ENCODE measurements at regions not wholly inside any gene's neighbourhood (a gene's known extent, or its start where the extent isn't known, plus 50 kb on each side); places are given as distances from the start of the nearest gene placed in this dataset.
"Not testable (repeated sequence)": the region's sequence is repeated elsewhere in the genome, so short reads cannot be mapped to it uniquely, and the experiment has no call there.

GRCh38 chr17:70323269-70323668 lies 153.9 kb downstream of the KCNJ2 start:
- no peak for DNase-seq (ENCODE audit: low spot score)

GRCh38 chr17:70324031-70324430 lies 154.7 kb downstream of the KCNJ2 start:
- no peak for DNase-seq (ENCODE audit: low spot score)

GRCh38 chr17:70327279-70327678 lies 157.9 kb downstream of the KCNJ2 start:
- no peak for DNase-seq (ENCODE audit: low spot score)

- DNase-seq (ENCODE audit: low spot score) = no peak
Measured at GRCh38 chr17:70327723-70328122, 158.4 kb downstream of the KCNJ2 start.

- DNase-seq (ENCODE audit: low spot score) = no peak
Measured at GRCh38 chr17:70329721-70330120, 160.4 kb downstream of the KCNJ2 start.

GRCh38 chr17:70331066-70331465 lies 161.7 kb downstream of the KCNJ2 start:
- DNase-seq (ENCODE audit: low spot score) = not testable (repeated sequence)

- no peak for DNase-seq (ENCODE audit: low spot score)
Measured at GRCh38 chr17:70332356-70333210, 163.3 kb downstream of the KCNJ2 start.

GRCh38 chr17:70336411-70336810 lies 167.1 kb downstream of the KCNJ2 start:
- no peak for DNase-seq (ENCODE audit: low spot score)

- no peak for DNase-seq (ENCODE audit: low spot score)
Measured at GRCh38 chr17:70338946-70339354, 169.6 kb downstream of the KCNJ2 start.

- DNase-seq (ENCODE audit: low spot score) = no peak
Measured at GRCh38 chr17:70343114-70343513, 173.8 kb downstream of the KCNJ2 start.

GRCh38 chr17:70344386-70345060 lies 175.2 kb downstream of the KCNJ2 start:
- DNase-seq (ENCODE audit: low spot score) = no peak

- no peak for DNase-seq (ENCODE audit: low spot score)
Measured at GRCh38 chr17:70345061-70345460, 175.7 kb downstream of the KCNJ2 start.

GRCh38 chr17:70352834-70353233 lies 183.5 kb downstream of the KCNJ2 start:
- DNase-seq (ENCODE audit: low spot score) = no peak

GRCh38 chr17:70353408-70354092 lies 184.2 kb downstream of the KCNJ2 start:
- no peak for DNase-seq (ENCODE audit: low spot score)

GRCh38 chr17:70355185-70355584 lies 185.9 kb downstream of the KCNJ2 start:
- no peak for DNase-seq (ENCODE audit: low spot score)

GRCh38 chr17:70357190-70357589 lies 187.9 kb downstream of the KCNJ2 start:
- DNase-seq (ENCODE audit: low spot score) = no peak

- no peak for DNase-seq (ENCODE audit: low spot score)
Measured at GRCh38 chr17:70365091-70365583, 195.8 kb downstream of the KCNJ2 start.

GRCh38 chr17:70366386-70366785 lies 197.1 kb downstream of the KCNJ2 start:
- DNase-seq (ENCODE audit: low spot score) = no peak

- no peak for DNase-seq (ENCODE audit: low spot score)
Measured at GRCh38 chr17:70368011-70368410, 198.7 kb downstream of the KCNJ2 start.

GRCh38 chr17:70369391-70369790 lies 200.1 kb downstream of the KCNJ2 start:
- no peak for DNase-seq (ENCODE audit: low spot score)

GRCh38 chr17:70370816-70371215 lies 201.5 kb downstream of the KCNJ2 start:
- DNase-seq (ENCODE audit: low spot score) = no peak

- DNase-seq (ENCODE audit: low spot score) = no peak
Measured at GRCh38 chr17:70373369-70373768, 204.0 kb downstream of the KCNJ2 start.

GRCh38 chr17:70374496-70374895 lies 205.2 kb downstream of the KCNJ2 start:
- no peak for DNase-seq (ENCODE audit: low spot score)

Data from hematopoietic multipotent progenitor cell treated with erythropoietin and hydrocortisone succinate and interleukin-3 and kit ligand, for 15 days (in vitro differentiated cells).